ENCODE measurements at regions not wholly inside any gene's neighbourhood (a gene's known extent, or its start where the extent isn't known, plus 50 kb on each side); places are given as distances from the start of the nearest gene placed in this dataset.
"Not testable (repeated sequence)": the region's sequence is repeated elsewhere in the genome, so short reads cannot be mapped to it uniquely, and the experiment has no call there.

GRCh38 chr13:53101883-53102282 lies 73.3 kb downstream of the OLFM4 start:
- no peak for DNase-seq (ENCODE audit: extremely low read depth in 1 of 2, low read depth in 1 of 2)

- no peak for DNase-seq (ENCODE audit: extremely low read depth in 1 of 2, low read depth in 1 of 2)
Measured at GRCh38 chr13:53104136-53104535, 75.5 kb downstream of the OLFM4 start.

GRCh38 chr13:53105477-53105876 lies 76.9 kb downstream of the OLFM4 start:
- no peak for DNase-seq (ENCODE audit: extremely low read depth in 1 of 2, low read depth in 1 of 2)

GRCh38 chr13:53105890-53106289 lies 77.3 kb downstream of the OLFM4 start:
- DNase-seq (ENCODE audit: extremely low read depth in 1 of 2, low read depth in 1 of 2): no peak

GRCh38 chr13:53110181-53110580 lies 81.6 kb downstream of the OLFM4 start:
- no peak for DNase-seq (ENCODE audit: extremely low read depth in 1 of 2, low read depth in 1 of 2)

GRCh38 chr13:53110614-53111013 lies 82.0 kb downstream of the OLFM4 start:
- no peak for DNase-seq (ENCODE audit: extremely low read depth in 1 of 2, low read depth in 1 of 2)

- DNase-seq (ENCODE audit: extremely low read depth in 1 of 2, low read depth in 1 of 2): no peak
Measured at GRCh38 chr13:53112522-53112921, 83.9 kb downstream of the OLFM4 start.

- DNase-seq (ENCODE audit: extremely low read depth in 1 of 2, low read depth in 1 of 2): not testable (repeated sequence)
Measured at GRCh38 chr13:53117048-53117447, 88.4 kb downstream of the OLFM4 start.

GRCh38 chr13:53121131-53121773 lies 92.6 kb downstream of the OLFM4 start:
- no peak for DNase-seq (ENCODE audit: extremely low read depth in 1 of 2, low read depth in 1 of 2)

- DNase-seq (ENCODE audit: extremely low read depth in 1 of 2, low read depth in 1 of 2): no peak
Measured at GRCh38 chr13:53121919-53122318, 93.3 kb downstream of the OLFM4 start.

- DNase-seq (ENCODE audit: extremely low read depth in 1 of 2, low read depth in 1 of 2): no peak
Measured at GRCh38 chr13:53123536-53123935, 94.9 kb downstream of the OLFM4 start.

GRCh38 chr13:53124623-53125022 lies 96.0 kb downstream of the OLFM4 start:
- DNase-seq (ENCODE audit: extremely low read depth in 1 of 2, low read depth in 1 of 2): no peak

- no peak for DNase-seq (ENCODE audit: extremely low read depth in 1 of 2, low read depth in 1 of 2)
Measured at GRCh38 chr13:53126841-53127245, 98.2 kb downstream of the OLFM4 start.

GRCh38 chr13:53127373-53127772 lies 98.8 kb downstream of the OLFM4 start:
- no peak for DNase-seq (ENCODE audit: extremely low read depth in 1 of 2, low read depth in 1 of 2)

- DNase-seq (ENCODE audit: extremely low read depth in 1 of 2, low read depth in 1 of 2): no peak
Measured at GRCh38 chr13:53129864-53130393, 101.3 kb downstream of the OLFM4 start.

- DNase-seq (ENCODE audit: extremely low read depth in 1 of 2, low read depth in 1 of 2): no peak
Measured at GRCh38 chr13:53131361-53131760, 102.7 kb downstream of the OLFM4 start.

- no peak for DNase-seq (ENCODE audit: extremely low read depth in 1 of 2, low read depth in 1 of 2)
Measured at GRCh38 chr13:53135301-53135700, 106.7 kb downstream of the OLFM4 start.

- no peak for DNase-seq (ENCODE audit: extremely low read depth in 1 of 2, low read depth in 1 of 2)
Measured at GRCh38 chr13:53136554-53137215, 108.1 kb downstream of the OLFM4 start.

- no peak for DNase-seq (ENCODE audit: extremely low read depth in 1 of 2, low read depth in 1 of 2)
Measured at GRCh38 chr13:53137779-53138178, 109.2 kb downstream of the OLFM4 start.

- no peak for DNase-seq (ENCODE audit: extremely low read depth in 1 of 2, low read depth in 1 of 2)
Measured at GRCh38 chr13:53138376-53139036, 109.9 kb downstream of the OLFM4 start.

GRCh38 chr13:53141336-53141735 lies 112.7 kb downstream of the OLFM4 start:
- no peak for DNase-seq (ENCODE audit: extremely low read depth in 1 of 2, low read depth in 1 of 2)

- no peak for DNase-seq (ENCODE audit: extremely low read depth in 1 of 2, low read depth in 1 of 2)
Measured at GRCh38 chr13:53142306-53142705, 113.7 kb downstream of the OLFM4 start.

Measured in stimulated activated CD8-positive, alpha-beta memory T cell treated with anti-CD3 and anti-CD28 coated beads, Interleukin-7, amount 100 ng/mL, for 48 hours (primary cell).